ENCODE measurements at regions not wholly inside any gene's neighbourhood (a gene's known extent, or its start where the extent isn't known, plus 50 kb on each side); places are given as distances from the start of the nearest gene placed in this dataset.

- TF ChIP-seq, protein P1, sequence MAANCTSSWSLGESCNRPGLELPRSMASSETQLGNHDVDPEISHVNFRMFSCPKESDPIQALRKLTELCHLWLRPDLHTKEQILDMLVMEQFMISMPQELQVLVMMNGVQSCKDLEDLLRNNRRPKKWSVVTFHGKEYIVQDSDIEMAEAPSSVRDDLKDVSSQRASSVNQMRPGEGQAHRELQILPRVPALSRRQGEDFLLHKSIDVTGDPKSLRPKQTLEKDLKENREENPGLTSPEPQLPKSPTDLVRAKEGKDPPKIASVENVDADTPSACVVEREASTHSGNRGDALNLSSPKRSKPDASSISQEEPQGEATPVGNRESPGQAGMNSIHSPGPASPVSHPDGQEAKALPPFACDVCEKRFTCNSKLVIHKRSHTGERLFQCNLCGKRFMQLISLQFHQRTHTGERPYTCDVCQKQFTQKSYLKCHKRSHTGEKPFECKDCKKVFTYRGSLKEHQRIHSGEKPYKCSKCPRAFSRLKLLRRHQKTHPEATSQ (tag by site-specific recombination; IDR thresholded peaks at IDR 0.05) = no peak
- no peak for TF ChIP-seq KLF8 (tag by site-specific recombination; IDR thresholded peaks at IDR 0.05)
- TF ChIP-seq ZNF791 (tag by site-specific recombination; IDR thresholded peaks at IDR 0.05) = no peak
Measured at GRCh38 chr13:50365408-50366391, 350.5 kb downstream of the KCNRG start (continued).

GRCh38 chr13:50366488-50367174, 351.4 kb downstream of the KCNRG start:
- Histone ChIP-seq H3K4me3 (ENCODE audit: low read depth, low read length) (no peak overlapping the region), H3K4me1 (ENCODE audit: control insufficient read depth, insufficient read depth, low read length) (peaks cover 8% of the 10 kb centered on the region; the same call in 1 of the 2 replicates), H3K36me3 (ENCODE audit: control insufficient read depth in 2 of 2, insufficient read depth in 1 of 2, low read length in 2 of 2) (no peaks in the 10 kb centered on the region), H3K9me3 (ENCODE audit: control insufficient read depth, insufficient read depth, low read depth, low read length) (no peaks in the 10 kb centered on the region), H3K27ac (ENCODE audit: extremely low read depth, low read depth, low read length) (no peak overlapping the region)
- TF ChIP-seq ZSCAN18 (tag by site-specific recombination; IDR thresholded peaks at IDR 0.05) = no peak
- TF ChIP-seq WT1 (tag by site-specific recombination; IDR thresholded peaks at IDR 0.05) = peak; percentile 33; the same call in 1 of the 2 replicates
- peak; percentile 70; the same call in 1 of the 2 replicates for TF ChIP-seq REST (tag by site-specific recombination; IDR thresholded peaks at IDR 0.05)
- TF ChIP-seq ZNF140 (tag by site-specific recombination; IDR thresholded peaks at IDR 0.05) = no peak
- TF ChIP-seq SP7 (tag by site-specific recombination; IDR thresholded peaks at IDR 0.05) = peak; percentile 73
- ChIA-PET POLR2A (no interaction called here), CTCF (no interaction called here)

- TF ChIP-seq ZNF221 (tag by site-specific recombination; IDR thresholded peaks at IDR 0.05; ENCODE audit: borderline replicate concordance) (no peak), ZSCAN30 (tag by site-specific recombination; IDR thresholded peaks at IDR 0.05) (no peak)
- ChIA-PET POLR2A (no interaction called here), CTCF (no interaction called here)
- peaks cover 8% of the 10 kb centered on the region; the same call in 1 of the 2 replicates for H3K4me1 ChIP-seq (ENCODE audit: control insufficient read depth, insufficient read depth, low read length)
- no peak overlapping the region for H3K27ac ChIP-seq (ENCODE audit: extremely low read depth, low read depth, low read length)
- H3K36me3 ChIP-seq (ENCODE audit: control insufficient read depth in 2 of 2, insufficient read depth in 1 of 2, low read length in 2 of 2) = no peaks in the 10 kb centered on the region
- no peaks in the 10 kb centered on the region for H3K9me3 ChIP-seq (ENCODE audit: control insufficient read depth, insufficient read depth, low read depth, low read length)
- H3K4me3 ChIP-seq (ENCODE audit: low read depth, low read length) = no peak overlapping the region
Measured at GRCh38 chr13:50369646-50370045, 354.4 kb downstream of the KCNRG start.

Measured in HEK293 (cell line).